ENCODE measurements at regions not wholly inside any gene's neighbourhood (a gene's known extent, or its start where the extent isn't known, plus 50 kb on each side); places are given as distances from the start of the nearest gene placed in this dataset.

DNA sequence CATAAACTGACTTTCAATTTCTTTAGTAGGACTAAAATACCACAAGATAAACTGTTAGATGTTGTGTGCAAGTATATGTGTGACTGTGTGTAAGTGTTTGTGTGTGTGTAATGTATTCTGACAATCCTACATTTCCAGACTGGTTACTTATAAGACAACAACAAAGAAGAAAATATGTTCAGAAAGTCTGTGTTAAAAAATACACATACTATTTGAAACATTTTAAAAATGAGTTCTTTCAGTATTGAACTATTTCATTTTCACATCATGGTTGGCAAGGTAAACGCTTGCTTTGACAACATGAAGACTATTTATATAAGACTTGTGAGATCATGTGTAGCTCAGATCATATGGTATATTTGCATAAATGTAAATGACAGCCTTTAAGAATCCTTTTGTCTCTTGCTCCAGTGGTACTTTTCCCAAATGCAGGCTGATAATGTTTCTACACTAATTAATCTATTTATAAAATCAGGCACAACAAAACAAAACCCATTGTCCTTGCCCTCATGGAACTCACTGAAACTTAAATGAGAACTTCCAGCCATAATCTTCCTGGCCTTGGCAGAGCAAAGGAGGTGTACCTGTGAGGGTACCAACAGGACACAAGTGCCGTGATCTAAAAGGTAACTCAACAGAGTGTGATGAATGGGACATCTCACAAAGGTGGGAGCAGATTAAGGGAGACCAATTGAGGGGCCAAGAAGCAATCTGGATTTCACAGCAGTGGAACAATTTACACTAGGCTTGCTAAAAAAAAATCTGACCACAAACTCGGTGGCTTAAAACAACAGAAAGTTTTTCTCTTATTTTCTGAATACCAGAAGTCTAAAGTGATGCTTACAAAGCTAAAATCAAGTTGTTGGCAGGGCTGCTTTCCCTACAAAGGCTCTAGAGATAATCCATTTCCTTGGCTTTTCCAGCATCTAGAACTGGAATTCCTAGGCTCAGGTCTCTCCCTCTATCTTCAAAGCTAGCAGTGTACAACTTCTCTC, 349.0 kb downstream of the TBC1D4 start:
- Mint-ChIP-seq H3K9me3 (peaks cover 6 to 9% of the 10 kb centered on the region in 2 donors), H3K4me3 (no peak overlapping the region), H3K27me3 (ENCODE audit: low read depth in 2 of 2) (no peaks in the 10 kb centered on the region), H3K36me3 (no peaks in the 10 kb centered on the region), H3K27ac (no peak overlapping the region), H3K4me1 (no peaks in the 10 kb centered on the region)
- no peak for ATAC-seq
- intact Hi-C loops (cut with micrococcal nuclease): no loop called here
- H3K4me3 ChIP-seq (ENCODE audit: low read length): no peak overlapping the region
- H3K4me1 ChIP-seq (ENCODE audit: control insufficient read depth, insufficient read depth, low read length): no peaks in the 10 kb centered on the region
- H3K9me3 ChIP-seq (ENCODE audit: control insufficient read depth, insufficient read depth, low read length): no peaks in the 10 kb centered on the region
- H3K27me3 ChIP-seq (ENCODE audit: control insufficient read depth, insufficient read depth, low read length): no peaks in the 10 kb centered on the region
- no peak overlapping the region for H3K27ac ChIP-seq (ENCODE audit: low read length)
- no peaks in the 10 kb centered on the region for H3K36me3 ChIP-seq (ENCODE audit: control insufficient read depth, insufficient read depth, low read length)
- no peak for DNase-seq
- WGBS (ENCODE audit: insufficient coverage): 77% methylated on average over 2 of the region's 3 CpGs
- no peak for TF ChIP-seq CTCF (IDR thresholded peaks at IDR 0.05)

DNA sequence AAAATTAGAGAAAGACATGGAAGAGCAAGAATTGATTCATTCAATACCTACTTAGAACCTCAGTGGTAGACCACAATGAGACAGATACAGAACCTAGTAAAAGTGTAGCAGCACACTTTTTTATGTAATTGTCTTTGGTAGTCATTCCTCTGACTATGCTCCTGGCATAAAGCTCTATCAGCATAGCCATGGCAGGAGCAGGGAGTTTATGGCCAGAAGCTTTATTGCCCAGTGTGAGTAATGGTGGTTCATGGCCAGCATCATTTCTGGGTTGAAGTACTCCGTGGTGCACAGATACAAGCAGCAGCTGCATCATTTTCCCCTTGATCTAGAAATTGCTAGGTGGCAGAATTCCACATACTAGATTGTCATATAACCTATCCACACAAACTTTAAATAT, 352.6 kb downstream of the TBC1D4 start:
- no peaks in the 10 kb centered on the region for H3K9me3 ChIP-seq (ENCODE audit: control insufficient read depth, insufficient read depth, low read length)
- H3K36me3 ChIP-seq (ENCODE audit: control insufficient read depth, insufficient read depth, low read length): no peaks in the 10 kb centered on the region
- H3K36me3 Mint-ChIP-seq: no peaks in the 10 kb centered on the region
- H3K27me3 Mint-ChIP-seq (ENCODE audit: low read depth in 2 of 2): no peaks in the 10 kb centered on the region
- no peaks in the 10 kb centered on the region for H3K4me1 Mint-ChIP-seq
- no peak for TF ChIP-seq CTCF (IDR thresholded peaks at IDR 0.05)
- no peaks in the 10 kb centered on the region for H3K4me1 ChIP-seq (ENCODE audit: control insufficient read depth, insufficient read depth, low read length)
- 44% methylated on average over 1 of the region's 1 CpG for WGBS (ENCODE audit: insufficient coverage)
- H3K27ac Mint-ChIP-seq: no peak overlapping the region
- H3K27ac ChIP-seq (ENCODE audit: low read length): no peak overlapping the region
- DNase-seq: no peak
- H3K4me3 ChIP-seq (ENCODE audit: low read length): no peak overlapping the region
- ATAC-seq: no peak
- no peak overlapping the region for H3K4me3 Mint-ChIP-seq
- intact Hi-C loops (cut with micrococcal nuclease): no loop called here
- no peaks in the 10 kb centered on the region for H3K27me3 ChIP-seq (ENCODE audit: control insufficient read depth, insufficient read depth, low read length)
- H3K9me3 Mint-ChIP-seq: peaks cover 3 to 6% of the 10 kb centered on the region in 2 donors

- Histone ChIP-seq H3K36me3 (ENCODE audit: control insufficient read depth, insufficient read depth, low read length) (no peaks in the 10 kb centered on the region), H3K27me3 (ENCODE audit: control insufficient read depth, insufficient read depth, low read length) (no peaks in the 10 kb centered on the region), H3K4me3 (ENCODE audit: low read length) (no peak overlapping the region), H3K27ac (ENCODE audit: low read length) (no peak overlapping the region), H3K9me3 (ENCODE audit: control insufficient read depth, insufficient read depth, low read length) (no peaks in the 10 kb centered on the region), H3K4me1 (ENCODE audit: control insufficient read depth, insufficient read depth, low read length) (no peaks in the 10 kb centered on the region)
- ATAC-seq: no peak
- DNase-seq: no peak
- intact Hi-C loops (cut with micrococcal nuclease): no loop called here
- Mint-ChIP-seq H3K4me3 (no peak overlapping the region), H3K4me1 (no peaks in the 10 kb centered on the region), H3K27ac (no peak overlapping the region), H3K9me3 (peaks cover 3 to 10% of the 10 kb centered on the region in 2 donors), H3K27me3 (ENCODE audit: low read depth in 2 of 2) (no peaks in the 10 kb centered on the region), H3K36me3 (no peaks in the 10 kb centered on the region)
- no peak for TF ChIP-seq CTCF (IDR thresholded peaks at IDR 0.05)
These were observed 357.6 kb downstream of the TBC1D4 start for GRCh38 chr13:75124415-75124814.
